Smooth muscle cell (in vitro differentiated cells): ENCODE measurements at regions not wholly inside any gene's neighbourhood (a gene's known extent, or its start where the extent isn't known, plus 50 kb on each side); places are given as distances from the start of the nearest gene placed in this dataset.
A peak's percentile ranks its signal among the peaks of the same experiment; 100 is the strongest.

Experiments
- DNase-seq: peaks from one replicate; lab custom pipeline; 2025; ENCODE audit not compliant: unreplicated experiment; lab: John Stamatoyannopoulos, UW
- H2AFZ ChIP-seq: fragments of 200-600 bp; sonication (generic); 2 replicates; pipeline ENCODE4 v1.6.0; 2016; ENCODE audit warnings: antibody characterized with exemption, low read depth, mild to moderate bottlenecking
- H3F3A ChIP-seq: fragments of 200-600 bp; sonication (generic); 2 replicates; pipeline ENCODE4 v1.6.0; 2017; ENCODE audit warnings: antibody characterized with exemption, low read depth
- H3K27ac ChIP-seq: fragments of 200-600 bp; sonication (generic); 2 replicates; pipeline ENCODE4 v1.5.1; 2016; ENCODE audit warnings: low read depth, mild to moderate bottlenecking
- H3K27me3 ChIP-seq: fragments of 200-600 bp; sonication (generic); 2 replicates; pipeline ENCODE4 v1.6.1; 2016; ENCODE audit warnings: low read depth, mild to moderate bottlenecking
- H3K36me3 ChIP-seq: fragments of 200-600 bp; sonication (generic); 2 replicates; pipeline ENCODE4 v1.5.1; 2016; ENCODE audit warnings: low read depth
- H3K4me1 ChIP-seq: fragments of 200-600 bp; sonication (generic); 2 replicates; pipeline ENCODE4 v1.5.1; 2016; ENCODE audit warnings: low read depth
- H3K4me2 ChIP-seq: fragments of 200-600 bp; sonication (generic); 2 replicates; pipeline ENCODE4 v1.6.0; 2016; ENCODE audit warnings: mild to moderate bottlenecking
- H3K4me3 ChIP-seq: fragments of 200-600 bp; sonication (generic); 2 replicates; pipeline ENCODE4 v1.5.1; 2016; ENCODE audit warnings: mild to moderate bottlenecking
- H3K79me2 ChIP-seq: fragments of 200-600 bp; sonication (generic); 2 replicates; pipeline ENCODE4 v1.6.0; 2016; ENCODE audit warnings: low read depth, mild to moderate bottlenecking
- H3K9ac ChIP-seq: fragments of 200-600 bp; sonication (generic); 2 replicates; pipeline ENCODE4 v1.6.0; 2016; ENCODE audit warnings: low read depth
- H3K9me3 ChIP-seq: fragments of 200-600 bp; sonication (generic); replicated peaks from 2 replicates; pipeline ENCODE4 v1.5.1; 2016; ENCODE audit warnings: low read depth
- H4K20me1 ChIP-seq: fragments of 200-600 bp; sonication (generic); 2 replicates; pipeline ENCODE4 v1.6.0; 2016; ENCODE audit warnings: low read depth
- WGBS: methylation state at CpG from one replicate; pipeline ENCODE4 v1.1.7; 2016; ENCODE audit warnings: low lambda C conversion rate; 5-methylcytosine and 5-hydroxymethylcytosine counted together
- TF ChIP-seq, protein P1 (sequence below): fragments of 200-600 bp; sonication (generic); IDR thresholded peaks from 2 replicates; pipeline ENCODE4 v1.5.1; 2017; ENCODE audit warnings: borderline replicate concordance, mild to moderate bottlenecking, antibody characterized with exemption; ENCODE audit not compliant: insufficient read depth, poor library complexity, severe bottlenecking

- peaks cover 40% of the 10 kb centered on the region for H3K4me1 ChIP-seq
- H3K27me3 ChIP-seq, result no peaks in the 10 kb centered on the region
- H3F3A ChIP-seq, result peaks cover 34% of the 10 kb centered on the region
- no peak for DNase-seq
- peak overlapping the region; percentile 4 for H3K4me3 ChIP-seq
- H3K36me3 ChIP-seq, result no peaks in the 10 kb centered on the region
- TF ChIP-seq, protein P1, sequence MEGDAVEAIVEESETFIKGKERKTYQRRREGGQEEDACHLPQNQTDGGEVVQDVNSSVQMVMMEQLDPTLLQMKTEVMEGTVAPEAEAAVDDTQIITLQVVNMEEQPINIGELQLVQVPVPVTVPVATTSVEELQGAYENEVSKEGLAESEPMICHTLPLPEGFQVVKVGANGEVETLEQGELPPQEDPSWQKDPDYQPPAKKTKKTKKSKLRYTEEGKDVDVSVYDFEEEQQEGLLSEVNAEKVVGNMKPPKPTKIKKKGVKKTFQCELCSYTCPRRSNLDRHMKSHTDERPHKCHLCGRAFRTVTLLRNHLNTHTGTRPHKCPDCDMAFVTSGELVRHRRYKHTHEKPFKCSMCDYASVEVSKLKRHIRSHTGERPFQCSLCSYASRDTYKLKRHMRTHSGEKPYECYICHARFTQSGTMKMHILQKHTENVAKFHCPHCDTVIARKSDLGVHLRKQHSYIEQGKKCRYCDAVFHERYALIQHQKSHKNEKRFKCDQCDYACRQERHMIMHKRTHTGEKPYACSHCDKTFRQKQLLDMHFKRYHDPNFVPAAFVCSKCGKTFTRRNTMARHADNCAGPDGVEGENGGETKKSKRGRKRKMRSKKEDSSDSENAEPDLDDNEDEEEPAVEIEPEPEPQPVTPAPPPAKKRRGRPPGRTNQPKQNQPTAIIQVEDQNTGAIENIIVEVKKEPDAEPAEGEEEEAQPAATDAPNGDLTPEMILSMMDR, result peak; percentile 63
- no peaks in the 10 kb centered on the region for H3K9me3 ChIP-seq
- H2AFZ ChIP-seq, result peak overlapping the region; percentile 10
- H3K27ac ChIP-seq, result peak overlapping the region; percentile 95
- H3K4me2 ChIP-seq, result peak overlapping the region; percentile 90
- H3K79me2 ChIP-seq, result peaks cover 20% of the 10 kb centered on the region
- WGBS, result 15% methylated on average over 11 of the region's 11 CpGs
- H4K20me1 ChIP-seq, result peaks cover 3% of the 10 kb centered on the region
- H3K9ac ChIP-seq, result peak overlapping the region; percentile 50
Measured at GRCh38 chr1:39102537-39103327, 76.6 kb downstream of the NDUFS5 start.

GRCh38 chr1:39103328-39104157 lies 77.4 kb downstream of the NDUFS5 start:
- H4K20me1 ChIP-seq, result peaks cover 11% of the 10 kb centered on the region
- H3K9me3 ChIP-seq, result no peaks in the 10 kb centered on the region
- H3K4me1 ChIP-seq, result peaks cover 42% of the 10 kb centered on the region
- DNase-seq, result no peak
- H3K4me2 ChIP-seq, result peak overlapping the region; percentile 90
- peaks cover 30% of the 10 kb centered on the region for H3F3A ChIP-seq
- peaks cover 28% of the 10 kb centered on the region for H3K79me2 ChIP-seq
- TF ChIP-seq, protein P1, result no peak
- H3K4me3 ChIP-seq, result no peak overlapping the region
- peak overlapping the region; percentile 10 for H2AFZ ChIP-seq
- WGBS, result 34% methylated on average over 6 of the region's 6 CpGs
- H3K36me3 ChIP-seq, result no peaks in the 10 kb centered on the region
- H3K9ac ChIP-seq, result peak overlapping the region; percentile 90
- no peaks in the 10 kb centered on the region for H3K27me3 ChIP-seq
- H3K27ac ChIP-seq, result peak overlapping the region; percentile 95

DNA sequence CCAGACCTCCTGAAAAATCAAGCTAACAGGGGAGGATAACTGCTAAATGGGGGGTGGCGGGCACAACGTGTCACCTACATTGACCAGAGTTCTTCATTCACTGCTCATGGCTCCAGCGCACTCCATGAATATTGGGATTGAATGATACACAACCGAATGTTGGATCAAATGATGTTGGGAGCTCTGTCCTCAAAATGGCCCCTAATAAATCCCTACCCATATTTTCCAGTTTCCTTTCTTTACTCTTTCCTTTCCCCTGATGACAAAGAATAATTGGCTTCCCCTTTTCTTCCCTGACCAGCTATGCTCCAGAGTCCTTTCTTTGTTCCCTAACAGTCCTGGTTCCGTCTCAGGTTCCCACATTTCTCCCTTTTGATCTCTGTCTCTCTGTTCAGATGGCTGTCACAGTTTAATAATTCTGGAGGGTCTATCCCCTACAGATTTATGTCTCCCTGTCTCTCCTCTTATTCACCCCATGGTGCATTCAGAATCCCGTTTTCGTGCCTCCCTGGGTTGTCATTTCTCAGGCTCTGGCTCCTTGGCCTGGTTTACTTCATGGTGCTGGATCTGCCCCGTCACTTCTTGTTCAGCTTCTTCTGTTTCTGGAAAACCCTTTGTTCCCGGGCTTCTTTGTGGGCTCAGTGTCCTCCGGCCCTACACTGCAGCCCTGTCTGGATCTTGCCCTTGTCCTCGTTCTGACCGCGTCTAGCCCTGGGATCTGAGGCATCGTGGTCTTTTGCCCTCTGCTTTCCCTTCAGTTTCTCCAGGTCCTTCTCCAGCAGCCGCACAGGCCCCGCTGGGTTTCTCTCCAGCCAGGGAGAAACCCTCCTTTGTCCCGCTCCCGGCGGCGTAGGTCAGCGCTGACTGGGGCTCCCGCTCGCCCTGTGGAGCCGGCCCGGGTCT lies 78.3 kb downstream of the NDUFS5 start:
- Histone ChIP-seq H4K20me1 (peaks cover 17% of the 10 kb centered on the region), H3F3A (peaks cover 37% of the 10 kb centered on the region), H3K36me3 (no peaks in the 10 kb centered on the region), H3K9me3 (no peaks in the 10 kb centered on the region), H3K4me2 (peak overlapping the region; percentile 90), H2AFZ (peak overlapping the region; percentile 67), H3K4me3 (peak overlapping the region; percentile 88), H3K9ac (peak overlapping the region; percentile 90), H3K27me3 (no peaks in the 10 kb centered on the region), H3K79me2 (peaks cover 36% of the 10 kb centered on the region), H3K4me1 (peaks cover 46% of the 10 kb centered on the region), H3K27ac (peak overlapping the region; percentile 95)
- TF ChIP-seq, protein P1, result no peak
- DNase-seq, result no peak
- 18% methylated on average over 25 of the region's 25 CpGs for WGBS
